ENCODE measurements at regions not wholly inside any gene's neighbourhood (a gene's known extent, or its start where the extent isn't known, plus 50 kb on each side); places are given as distances from the start of the nearest gene placed in this dataset.

DNA sequence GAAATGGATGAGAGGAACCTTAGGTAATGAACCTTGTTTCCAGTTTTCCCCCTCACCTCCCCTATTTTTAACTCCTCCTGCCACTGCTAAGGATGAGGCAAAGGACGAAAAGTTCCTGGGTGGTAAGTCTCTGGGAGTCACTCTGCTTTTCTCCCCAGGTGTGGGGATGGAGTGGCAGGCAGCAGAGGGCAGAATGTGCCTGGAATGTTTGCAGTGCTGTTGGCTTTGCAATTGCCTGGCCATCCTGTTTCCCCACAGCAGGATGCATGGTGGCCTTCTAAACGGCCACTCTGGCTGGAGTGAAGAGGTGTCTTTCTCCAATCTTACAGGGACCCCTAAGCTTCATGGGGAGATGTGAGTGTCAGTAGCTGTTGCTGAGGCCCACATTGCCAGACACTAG is 432.5 kb upstream of the ZFHX3 start:
- H3K9me3 ChIP-seq (ENCODE audit: low read length): no peaks in the 10 kb centered on the region
- H3K4me3 ChIP-seq (ENCODE audit: low read length): no peak overlapping the region
- H3K9ac ChIP-seq (ENCODE audit: low read length): no peak overlapping the region
- H3K27me3 ChIP-seq (ENCODE audit: low read length): peaks cover 35% of the 10 kb centered on the region
- no peaks in the 10 kb centered on the region for H3F3A ChIP-seq (ENCODE audit: low read length, unreplicated experiment)
- H4K20me1 ChIP-seq (ENCODE audit: low read length): no peaks in the 10 kb centered on the region
- H3K4me2 ChIP-seq (ENCODE audit: low read length): no peak overlapping the region
- no peaks in the 10 kb centered on the region for H3K36me3 ChIP-seq (ENCODE audit: low read depth, low read length)
- POLR2A ChIA-PET (ENCODE audit: unreplicated experiment): no interaction called here
- ATAC-seq: no peak
- no peak overlapping the region for H3K27ac ChIP-seq (ENCODE audit: low read length)
- H3K4me1 ChIP-seq (ENCODE audit: insufficient read depth, low read length): no peaks in the 10 kb centered on the region
- no peak overlapping the region for H2AFZ ChIP-seq (ENCODE audit: low read length)
- intact Hi-C loops (cut with micrococcal nuclease): no loop called here
- TF ChIP-seq EZH2 (IDR thresholded peaks at IDR 0.05; ENCODE audit: low read length, unreplicated experiment): no peak
- TF ChIP-seq EZH2phosphoT487 (IDR thresholded peaks at IDR 0.05; ENCODE audit: borderline replicate concordance, low read length): no peak
- TF ChIP-seq, protein P1, sequence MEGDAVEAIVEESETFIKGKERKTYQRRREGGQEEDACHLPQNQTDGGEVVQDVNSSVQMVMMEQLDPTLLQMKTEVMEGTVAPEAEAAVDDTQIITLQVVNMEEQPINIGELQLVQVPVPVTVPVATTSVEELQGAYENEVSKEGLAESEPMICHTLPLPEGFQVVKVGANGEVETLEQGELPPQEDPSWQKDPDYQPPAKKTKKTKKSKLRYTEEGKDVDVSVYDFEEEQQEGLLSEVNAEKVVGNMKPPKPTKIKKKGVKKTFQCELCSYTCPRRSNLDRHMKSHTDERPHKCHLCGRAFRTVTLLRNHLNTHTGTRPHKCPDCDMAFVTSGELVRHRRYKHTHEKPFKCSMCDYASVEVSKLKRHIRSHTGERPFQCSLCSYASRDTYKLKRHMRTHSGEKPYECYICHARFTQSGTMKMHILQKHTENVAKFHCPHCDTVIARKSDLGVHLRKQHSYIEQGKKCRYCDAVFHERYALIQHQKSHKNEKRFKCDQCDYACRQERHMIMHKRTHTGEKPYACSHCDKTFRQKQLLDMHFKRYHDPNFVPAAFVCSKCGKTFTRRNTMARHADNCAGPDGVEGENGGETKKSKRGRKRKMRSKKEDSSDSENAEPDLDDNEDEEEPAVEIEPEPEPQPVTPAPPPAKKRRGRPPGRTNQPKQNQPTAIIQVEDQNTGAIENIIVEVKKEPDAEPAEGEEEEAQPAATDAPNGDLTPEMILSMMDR (conservative IDR thresholded peaks at IDR 0.05; ENCODE audit: low read depth, low read length): no peak
- CTCF ChIA-PET: no interaction called here
- no peak for DNase-seq
- H3K79me2 ChIP-seq (ENCODE audit: low read length): no peaks in the 10 kb centered on the region
- BruUV-seq (replicated peaks): no TSS peak
- no peaks in the 10 kb centered on the region for H3K9me2 ChIP-seq (replicated peaks; ENCODE audit: low read length)

DNA sequence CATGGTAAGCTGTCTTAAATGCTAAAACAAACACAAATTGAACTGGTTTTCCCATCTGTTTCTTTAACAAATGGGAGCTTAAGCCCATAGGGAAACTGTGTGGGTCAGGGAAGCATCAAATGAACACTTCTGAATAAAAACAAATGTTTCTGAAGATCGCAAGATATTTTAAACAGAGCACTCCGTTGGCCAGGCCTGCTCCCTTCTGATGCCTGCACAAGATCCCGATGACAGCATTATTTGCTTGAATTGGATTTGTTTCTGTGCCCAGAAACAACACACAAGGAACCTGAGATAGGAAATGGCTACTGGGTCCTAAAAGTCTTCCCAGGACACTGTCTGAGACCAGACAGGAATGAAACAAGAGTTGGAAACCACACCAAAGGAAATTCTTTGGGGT is 425.8 kb upstream of the ZFHX3 start:
- H3K36me3 ChIP-seq (ENCODE audit: low read depth, low read length): no peaks in the 10 kb centered on the region
- no peak for TF ChIP-seq EZH2phosphoT487 (IDR thresholded peaks at IDR 0.05; ENCODE audit: borderline replicate concordance, low read length)
- no peaks in the 10 kb centered on the region for H3K4me1 ChIP-seq (ENCODE audit: insufficient read depth, low read length)
- no peaks in the 10 kb centered on the region for H3F3A ChIP-seq (ENCODE audit: low read length, unreplicated experiment)
- H3K79me2 ChIP-seq (ENCODE audit: low read length): no peaks in the 10 kb centered on the region
- H3K4me3 ChIP-seq (ENCODE audit: low read length): no peak overlapping the region
- ChIA-PET POLR2A (ENCODE audit: unreplicated experiment) (no interaction called here), CTCF (no interaction called here)
- H3K9me2 ChIP-seq (replicated peaks; ENCODE audit: low read length): no peaks in the 10 kb centered on the region
- DNase-seq (no peak), ATAC-seq (no peak)
- H3K9ac ChIP-seq (ENCODE audit: low read length): no peak overlapping the region
- H3K9me3 ChIP-seq (ENCODE audit: low read length): no peaks in the 10 kb centered on the region
- intact Hi-C loops (cut with micrococcal nuclease): no loop called here
- H3K27me3 ChIP-seq (ENCODE audit: low read length): no peaks in the 10 kb centered on the region; the same call in 1 of the 2 replicates
- H3K27ac ChIP-seq (ENCODE audit: low read length): no peak overlapping the region
- no peak overlapping the region for H2AFZ ChIP-seq (ENCODE audit: low read length)
- H4K20me1 ChIP-seq (ENCODE audit: low read length): no peaks in the 10 kb centered on the region
- no peak overlapping the region for H3K4me2 ChIP-seq (ENCODE audit: low read length)
- no TSS peak for BruUV-seq (replicated peaks)

DNA sequence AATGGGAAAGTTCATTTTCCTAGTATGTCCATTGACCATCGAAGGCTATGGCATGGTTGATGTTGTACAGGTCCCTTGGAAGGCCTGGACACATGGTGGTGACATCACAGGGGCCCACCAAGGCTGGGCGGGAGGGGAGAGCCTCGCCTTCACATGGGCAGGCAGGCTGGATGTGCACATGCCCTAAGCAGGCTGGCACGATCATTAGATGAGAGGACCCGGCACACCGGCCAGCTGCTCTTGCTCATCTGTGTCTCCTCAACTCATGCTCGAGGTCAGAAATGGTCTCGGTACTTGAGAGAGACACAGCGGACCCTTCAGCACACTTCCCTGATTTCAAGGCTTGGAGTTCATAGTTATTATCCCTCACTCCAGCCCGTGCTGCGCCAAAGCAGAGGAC is 416.9 kb upstream of the ZFHX3 start:
- Histone ChIP-seq H3K4me3 (ENCODE audit: low read length) (no peak overlapping the region), H2AFZ (ENCODE audit: low read length) (no peak overlapping the region), H3K9ac (ENCODE audit: low read length) (no peak overlapping the region), H3K9me3 (ENCODE audit: low read length) (no peaks in the 10 kb centered on the region), H3K27ac (ENCODE audit: low read length) (no peak overlapping the region), H3F3A (ENCODE audit: low read length, unreplicated experiment) (no peaks in the 10 kb centered on the region), H4K20me1 (ENCODE audit: low read length) (no peaks in the 10 kb centered on the region), H3K27me3 (ENCODE audit: low read length) (peaks cover 25% of the 10 kb centered on the region), H3K4me1 (ENCODE audit: insufficient read depth, low read length) (no peaks in the 10 kb centered on the region), H3K9me2 (replicated peaks; ENCODE audit: low read length) (no peaks in the 10 kb centered on the region), H3K4me2 (ENCODE audit: low read length) (no peak overlapping the region), H3K79me2 (ENCODE audit: low read length) (no peaks in the 10 kb centered on the region), H3K36me3 (ENCODE audit: low read depth, low read length) (no peaks in the 10 kb centered on the region)
- BruUV-seq (replicated peaks): no TSS peak
- intact Hi-C loops (cut with micrococcal nuclease): no loop called here
- ChIA-PET CTCF (no interaction called here), POLR2A (ENCODE audit: unreplicated experiment) (no interaction called here)
- no peak for DNase-seq
- TF ChIP-seq EZH2phosphoT487 (IDR thresholded peaks at IDR 0.05; ENCODE audit: borderline replicate concordance, low read length) (no peak), EZH2 (IDR thresholded peaks at IDR 0.05; ENCODE audit: low read length, unreplicated experiment) (no peak)
- TF ChIP-seq, protein P1 (conservative IDR thresholded peaks at IDR 0.05; ENCODE audit: low read depth, low read length): no peak
- ATAC-seq: no peak

Data from PC-3 (cell line).